ENCODE measurements at regions not wholly inside any gene's neighbourhood (a gene's known extent, or its start where the extent isn't known, plus 50 kb on each side); places are given as distances from the start of the nearest gene placed in this dataset.

DNA sequence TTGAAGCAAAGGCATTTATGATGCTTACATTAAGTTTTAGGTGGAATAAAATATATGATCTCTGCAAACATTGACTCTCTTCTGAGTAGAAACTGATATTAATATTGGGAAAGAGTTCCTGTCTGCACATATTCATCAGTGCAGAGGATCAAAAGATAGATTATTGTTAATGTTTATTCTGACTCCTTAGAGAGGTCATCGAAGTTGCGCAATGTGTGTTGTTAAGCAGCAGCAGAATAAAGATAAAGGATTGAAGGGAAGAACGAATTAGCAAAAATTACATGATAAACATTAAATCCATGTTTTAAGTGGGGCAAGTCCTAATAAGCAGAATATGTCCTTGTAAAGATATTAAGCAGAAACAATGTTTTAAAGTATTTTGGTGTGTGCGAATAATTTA is 72.6 kb upstream of the MBNL3 start:
- H3K27ac Mint-ChIP-seq, result no peak overlapping the region
- no peaks in the 10 kb centered on the region for H3K79me2 ChIP-seq (ENCODE audit: control insufficient read depth, insufficient read depth, low read length)
- ChIA-PET POLR2A (no interaction called here), CTCF (no interaction called here)
- no peaks in the 10 kb centered on the region for H3K27me3 Mint-ChIP-seq
- H3K9me3 Mint-ChIP-seq (ENCODE audit: insufficient read depth), result no peaks in the 10 kb centered on the region
- no peak overlapping the region for H3K4me2 ChIP-seq (replicated peaks; ENCODE audit: low read depth, low read length, poor library complexity, severe bottlenecking)
- no peak overlapping the region for H3K27ac ChIP-seq (ENCODE audit: low read length in 2 of 2)
- intact Hi-C loops (cut with micrococcal nuclease), result no loop called here
- DNase-seq (no peak), ATAC-seq (ENCODE audit: low read depth) (no peak)
- H3K4me3 ChIP-seq (ENCODE audit: control extremely low read depth in 1 of 5, extremely low read depth in 1 of 5, insufficient read depth in 1 of 5, low read depth in 2 of 5, low read length in 4 of 5), result no peak overlapping the region
- TF ChIP-seq EZH2 (IDR thresholded peaks at IDR 0.05; ENCODE audit: borderline replicate concordance, insufficient read depth, low read depth, low read length, poor library complexity, severe bottlenecking) (no peak), CTCF (IDR thresholded peaks at IDR 0.05) (no peak)
- no peaks in the 10 kb centered on the region for H3K4me1 Mint-ChIP-seq
- H3K9ac ChIP-seq (ENCODE audit: low read length), result no peak overlapping the region
- H3K4me3 Mint-ChIP-seq, result no peak overlapping the region
- no peaks in the 10 kb centered on the region for H3K9me3 ChIP-seq (ENCODE audit: control extremely low read depth in 1 of 3, control insufficient read depth in 2 of 3, insufficient read depth in 1 of 3, low read length in 2 of 3)
- H2AFZ ChIP-seq (ENCODE audit: insufficient read depth, low read depth, low read length, poor library complexity, severe bottlenecking), result no peak overlapping the region
- no CpG with 5 or more reads among the region's 4 CpGs for WGBS (ENCODE audit: insufficient coverage)
- H4K20me1 ChIP-seq (ENCODE audit: control insufficient read depth, insufficient read depth, low read length, poor library complexity, severe bottlenecking), result no peaks in the 10 kb centered on the region
- H3K36me3 ChIP-seq (replicated peaks in 1 of 2; ENCODE audit: control extremely low read depth in 1 of 2, control insufficient read depth in 1 of 2, extremely low read depth in 1 of 2, insufficient read depth in 2 of 2, low read length in 1 of 2), result no peaks in the 10 kb centered on the region
- no peaks in the 10 kb centered on the region for H3K4me1 ChIP-seq (ENCODE audit: control insufficient read depth in 2 of 2, insufficient read depth in 2 of 2, low read length in 2 of 2)
- peaks cover 0 to 3% (median 1%) of the 10 kb centered on the region in 4 experiments for H3K27me3 ChIP-seq (replicated peaks in 1 of 4; ENCODE audit: control extremely low read depth in 1 of 4, control insufficient read depth in 3 of 4, insufficient read depth in 4 of 4, low read length in 3 of 4)

DNA sequence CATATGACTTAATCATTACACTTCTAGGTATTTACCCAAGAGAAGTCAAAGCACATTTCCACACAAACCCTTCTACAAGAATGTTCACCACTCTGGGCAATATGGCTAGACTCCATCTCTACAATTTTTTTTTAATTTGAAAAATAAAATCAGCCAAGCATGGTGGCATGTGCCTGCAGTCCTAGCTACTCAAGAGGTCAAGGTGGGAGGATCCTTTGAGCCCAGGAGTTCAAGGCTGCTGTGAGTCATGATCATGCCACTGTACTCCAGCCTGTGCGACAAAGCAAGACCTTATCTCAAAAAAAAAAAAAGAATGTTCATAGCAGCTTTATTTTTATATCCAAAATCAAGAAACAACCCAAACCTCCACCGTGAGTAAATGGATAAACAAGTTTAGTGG is 70.3 kb upstream of the MBNL3 start:
- H3K4me1 Mint-ChIP-seq, result no peaks in the 10 kb centered on the region
- Histone ChIP-seq H3K4me3 (ENCODE audit: control extremely low read depth in 1 of 5, extremely low read depth in 1 of 5, insufficient read depth in 1 of 5, low read depth in 2 of 5, low read length in 4 of 5) (no peak overlapping the region), H2AFZ (ENCODE audit: insufficient read depth, low read depth, low read length, poor library complexity, severe bottlenecking) (no peak overlapping the region), H4K20me1 (ENCODE audit: control insufficient read depth, insufficient read depth, low read length, poor library complexity, severe bottlenecking) (no peaks in the 10 kb centered on the region), H3K36me3 (replicated peaks in 1 of 2; ENCODE audit: control extremely low read depth in 1 of 2, control insufficient read depth in 1 of 2, extremely low read depth in 1 of 2, insufficient read depth in 2 of 2, low read length in 1 of 2) (no peaks in the 10 kb centered on the region), H3K9me3 (ENCODE audit: control extremely low read depth in 1 of 3, control insufficient read depth in 2 of 3, insufficient read depth in 1 of 3, low read length in 2 of 3) (no peaks in the 10 kb centered on the region), H3K79me2 (ENCODE audit: control insufficient read depth, insufficient read depth, low read length) (no peaks in the 10 kb centered on the region), H3K9ac (ENCODE audit: low read length) (no peak overlapping the region), H3K4me1 (ENCODE audit: control insufficient read depth in 2 of 2, insufficient read depth in 2 of 2, low read length in 2 of 2) (no peaks in the 10 kb centered on the region), H3K4me2 (replicated peaks; ENCODE audit: low read depth, low read length, poor library complexity, severe bottlenecking) (no peak overlapping the region), H3K27ac (ENCODE audit: low read length in 2 of 2) (no peak overlapping the region), H3K27me3 (replicated peaks in 1 of 4; ENCODE audit: control extremely low read depth in 1 of 4, control insufficient read depth in 3 of 4, insufficient read depth in 4 of 4, low read length in 3 of 4) (peaks cover 0 to 3% (median 1%) of the 10 kb centered on the region in 4 experiments)
- no peaks in the 10 kb centered on the region for H3K27me3 Mint-ChIP-seq
- ATAC-seq (ENCODE audit: low read depth) (no peak), DNase-seq (no peak)
- POLR2A ChIA-PET, result no interaction called here
- no peaks in the 10 kb centered on the region for H3K9me3 Mint-ChIP-seq (ENCODE audit: insufficient read depth)
- H3K4me3 Mint-ChIP-seq, result no peak overlapping the region
- intact Hi-C loops (cut with micrococcal nuclease), result no loop called here
- H3K27ac Mint-ChIP-seq, result no peak overlapping the region
- TF ChIP-seq CTCF (IDR thresholded peaks at IDR 0.05), result no peak
- TF ChIP-seq EZH2 (IDR thresholded peaks at IDR 0.05; ENCODE audit: borderline replicate concordance, insufficient read depth, low read depth, low read length, poor library complexity, severe bottlenecking), result no peak
- no CpG with 5 or more reads among the region's 2 CpGs for WGBS (ENCODE audit: insufficient coverage)
- CTCF ChIA-PET, result interaction anchor here (0.7 kb wide), 1 partner anchor 187 kb away, joined by 3 read pairs; no protein-coding TSS in a partner anchor

All from B cell (primary cell).